ENCODE measurements at regions not wholly inside any gene's neighbourhood (a gene's known extent, or its start where the extent isn't known, plus 50 kb on each side); places are given as distances from the start of the nearest gene placed in this dataset.

DNA sequence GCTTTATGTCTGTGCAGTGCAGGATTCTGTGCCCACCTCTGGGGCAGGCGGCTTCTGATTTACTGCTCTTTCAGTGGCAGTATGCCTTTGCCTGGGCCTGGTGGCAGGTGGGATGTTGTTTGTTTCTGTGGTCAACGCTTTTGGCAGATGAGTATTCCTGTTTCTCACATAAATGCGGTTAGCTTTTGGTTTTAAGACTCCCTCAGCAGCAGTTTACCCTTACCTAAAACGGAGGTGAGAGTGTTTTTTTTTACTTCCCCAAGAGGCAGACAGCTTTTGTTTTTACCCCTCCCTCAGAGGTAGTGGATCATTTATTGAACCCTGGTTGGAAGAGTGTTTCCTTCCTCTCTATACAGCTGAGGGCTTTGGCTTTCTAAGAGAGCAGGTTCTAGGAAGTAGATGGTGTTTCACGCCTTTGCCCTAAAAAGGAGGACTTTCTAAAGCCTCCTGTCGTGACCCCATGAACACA is 134.1 kb upstream of the PLSCR5 start:
- no peak overlapping the region for H3K4me3 ChIP-seq
- no peaks in the 10 kb centered on the region for H3K27me3 ChIP-seq
- no peak for TF ChIP-seq EP300 (IDR thresholded peaks at IDR 0.05; ENCODE audit: low read depth)
- no peak for TF ChIP-seq POLR2A (IDR thresholded peaks at IDR 0.05)
- TF ChIP-seq POLR2AphosphoS5 (IDR thresholded peaks at IDR 0.05): no peak
- TF ChIP-seq, protein P1, sequence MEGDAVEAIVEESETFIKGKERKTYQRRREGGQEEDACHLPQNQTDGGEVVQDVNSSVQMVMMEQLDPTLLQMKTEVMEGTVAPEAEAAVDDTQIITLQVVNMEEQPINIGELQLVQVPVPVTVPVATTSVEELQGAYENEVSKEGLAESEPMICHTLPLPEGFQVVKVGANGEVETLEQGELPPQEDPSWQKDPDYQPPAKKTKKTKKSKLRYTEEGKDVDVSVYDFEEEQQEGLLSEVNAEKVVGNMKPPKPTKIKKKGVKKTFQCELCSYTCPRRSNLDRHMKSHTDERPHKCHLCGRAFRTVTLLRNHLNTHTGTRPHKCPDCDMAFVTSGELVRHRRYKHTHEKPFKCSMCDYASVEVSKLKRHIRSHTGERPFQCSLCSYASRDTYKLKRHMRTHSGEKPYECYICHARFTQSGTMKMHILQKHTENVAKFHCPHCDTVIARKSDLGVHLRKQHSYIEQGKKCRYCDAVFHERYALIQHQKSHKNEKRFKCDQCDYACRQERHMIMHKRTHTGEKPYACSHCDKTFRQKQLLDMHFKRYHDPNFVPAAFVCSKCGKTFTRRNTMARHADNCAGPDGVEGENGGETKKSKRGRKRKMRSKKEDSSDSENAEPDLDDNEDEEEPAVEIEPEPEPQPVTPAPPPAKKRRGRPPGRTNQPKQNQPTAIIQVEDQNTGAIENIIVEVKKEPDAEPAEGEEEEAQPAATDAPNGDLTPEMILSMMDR (IDR thresholded peaks at IDR 0.05): no peak
- no peaks in the 10 kb centered on the region for H3K36me3 ChIP-seq
- H3K27ac ChIP-seq: no peak overlapping the region
- intact Hi-C loops (cut with DNase I; ENCODE audit: low total_unique reads): no loop called here
- no peaks in the 10 kb centered on the region for H3K4me1 ChIP-seq
- whole genome bisulfite sequencing, 2 donors (ENCODE audit: low coverage in 1 of 2): 68 to 74% methylated on average over 4 to 6 of the region's 6 CpGs
- no peaks in the 10 kb centered on the region for H3K9me3 ChIP-seq
- no peak for DNase-seq
- in situ Hi-C loops (cut with MboI; ENCODE audit: low pct_ligation_motif_present in 1 of 4, low pct_unique_long_range_greater_than_20kb in 1 of 4, low sequenced_read_pairs in 3 of 4): no loop called here

- TF ChIP-seq POLR2A (IDR thresholded peaks at IDR 0.05) (no peak), POLR2AphosphoS5 (IDR thresholded peaks at IDR 0.05) (no peak), EP300 (IDR thresholded peaks at IDR 0.05; ENCODE audit: low read depth) (no peak)
- TF ChIP-seq, protein P1 (IDR thresholded peaks at IDR 0.05): no peak
- 77 to 84% methylated on average over 6 of the region's 6 CpGs for WGBS, 2 donors (ENCODE audit: low coverage in 1 of 2)
- in situ Hi-C loops (cut with MboI; ENCODE audit: low pct_ligation_motif_present in 1 of 4, low pct_unique_long_range_greater_than_20kb in 1 of 4, low sequenced_read_pairs in 3 of 4): no loop called here
Observed at GRCh38 chr3:146732325-146732724, 127.2 kb upstream of the PLSCR5 start.

DNA sequence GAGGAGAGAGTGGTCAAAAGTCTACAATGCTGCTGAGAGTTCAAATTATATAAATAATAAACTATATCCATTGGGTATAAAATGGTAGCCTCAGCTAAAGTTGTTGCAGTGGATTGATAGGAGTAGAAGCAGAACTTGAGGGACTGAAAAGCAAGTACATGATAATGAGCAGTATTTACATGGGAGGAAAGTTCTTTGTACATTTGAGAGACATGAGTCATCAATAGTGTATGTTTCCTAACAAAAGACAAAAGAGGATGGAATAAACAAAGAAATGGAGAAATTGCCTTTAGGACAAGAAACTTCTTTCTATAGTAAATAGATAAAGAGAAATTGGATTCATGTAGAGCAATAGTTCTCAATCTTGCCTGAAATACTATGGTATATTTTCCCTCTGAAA is 110.0 kb upstream of the PLSCR5 start:
- TF ChIP-seq POLR2A (IDR thresholded peaks at IDR 0.05) (no peak), EP300 (IDR thresholded peaks at IDR 0.05; ENCODE audit: low read depth) (no peak)
- in situ Hi-C loops (cut with MboI; ENCODE audit: low pct_ligation_motif_present in 1 of 4, low pct_unique_long_range_greater_than_20kb in 1 of 4, low sequenced_read_pairs in 3 of 4): no loop called here
- no peaks in the 10 kb centered on the region for H3K36me3 ChIP-seq
- no peak for DNase-seq
- no peaks in the 10 kb centered on the region for H3K27me3 ChIP-seq
- intact Hi-C loops (cut with DNase I; ENCODE audit: low total_unique reads): no loop called here
- no peaks in the 10 kb centered on the region for H3K4me1 ChIP-seq
- no peak overlapping the region for H3K4me3 ChIP-seq
- H3K9me3 ChIP-seq: no peaks in the 10 kb centered on the region
- no peak overlapping the region for H3K27ac ChIP-seq

More at GRCh38 chr3:146732325-146732724, 127.2 kb upstream of the PLSCR5 start:
- Histone ChIP-seq H3K4me3 (no peak overlapping the region), H3K4me1 (no peaks in the 10 kb centered on the region), H3K9me3 (no peaks in the 10 kb centered on the region), H3K27me3 (no peaks in the 10 kb centered on the region), H3K27ac (no peak overlapping the region), H3K36me3 (no peaks in the 10 kb centered on the region)
- no peak for DNase-seq
- intact Hi-C loops (cut with DNase I; ENCODE audit: low total_unique reads): no loop called here

- in situ Hi-C loops (cut with MboI; ENCODE audit: low pct_ligation_motif_present in 1 of 4, low pct_unique_long_range_greater_than_20kb in 1 of 4, low sequenced_read_pairs in 3 of 4): no loop called here
- H3K9me3 ChIP-seq: no peaks in the 10 kb centered on the region
- intact Hi-C loops (cut with DNase I; ENCODE audit: low total_unique reads): no loop called here
- no peak overlapping the region for H3K27ac ChIP-seq
- no peak for DNase-seq
- WGBS, 2 donors (ENCODE audit: low coverage in 1 of 2): 66 to 69% methylated on average over 3 of the region's 3 CpGs
- no peak overlapping the region for H3K4me3 ChIP-seq
- H3K27me3 ChIP-seq: no peaks in the 10 kb centered on the region
- no peaks in the 10 kb centered on the region for H3K4me1 ChIP-seq
- H3K36me3 ChIP-seq: no peaks in the 10 kb centered on the region
- TF ChIP-seq POLR2A (IDR thresholded peaks at IDR 0.05): no peak
- TF ChIP-seq POLR2AphosphoS5 (IDR thresholded peaks at IDR 0.05): no peak
- TF ChIP-seq, protein P1 (IDR thresholded peaks at IDR 0.05): no peak
- TF ChIP-seq EP300 (IDR thresholded peaks at IDR 0.05; ENCODE audit: low read depth): no peak
Observed at GRCh38 chr3:146712806-146713205, 107.7 kb upstream of the PLSCR5 start.

GRCh38 chr3:146709969-146710368 is 104.8 kb upstream of the PLSCR5 start:
- no peaks in the 10 kb centered on the region for H3K9me3 ChIP-seq
- H3K4me1 ChIP-seq: no peaks in the 10 kb centered on the region
- H3K27me3 ChIP-seq: no peaks in the 10 kb centered on the region
- intact Hi-C loops (cut with DNase I; ENCODE audit: low total_unique reads) (no loop called here), in situ Hi-C loops (cut with MboI; ENCODE audit: low pct_ligation_motif_present in 1 of 4, low pct_unique_long_range_greater_than_20kb in 1 of 4, low sequenced_read_pairs in 3 of 4) (no loop called here)
- DNase-seq: no peak
- no peaks in the 10 kb centered on the region for H3K36me3 ChIP-seq
- no peak for TF ChIP-seq POLR2A (IDR thresholded peaks at IDR 0.05)
- TF ChIP-seq EP300 (IDR thresholded peaks at IDR 0.05; ENCODE audit: low read depth): no peak
- TF ChIP-seq, protein P1 (IDR thresholded peaks at IDR 0.05): no peak
- TF ChIP-seq POLR2AphosphoS5 (IDR thresholded peaks at IDR 0.05): no peak
- no peak overlapping the region for H3K4me3 ChIP-seq
- 52 to 57% methylated on average over 3 of the region's 3 CpGs for WGBS, 2 donors (ENCODE audit: low coverage in 1 of 2)
- H3K27ac ChIP-seq: no peak overlapping the region
